ENCODE measurements at regions not wholly inside any gene's neighbourhood (a gene's known extent, or its start where the extent isn't known, plus 50 kb on each side); places are given as distances from the start of the nearest gene placed in this dataset.
"Not testable (repeated sequence)": the region's sequence is repeated elsewhere in the genome, so short reads cannot be mapped to it uniquely, and the experiment has no call there.

- intact Hi-C loops (cut with DNase I) = no loop called here
- DNase-seq = no peak
- ATAC-seq (ENCODE audit: poor library complexity) = no peak
These were observed 138.8 kb upstream of the ZBED5 start for GRCh38 chr11:10996678-10997077.

DNA sequence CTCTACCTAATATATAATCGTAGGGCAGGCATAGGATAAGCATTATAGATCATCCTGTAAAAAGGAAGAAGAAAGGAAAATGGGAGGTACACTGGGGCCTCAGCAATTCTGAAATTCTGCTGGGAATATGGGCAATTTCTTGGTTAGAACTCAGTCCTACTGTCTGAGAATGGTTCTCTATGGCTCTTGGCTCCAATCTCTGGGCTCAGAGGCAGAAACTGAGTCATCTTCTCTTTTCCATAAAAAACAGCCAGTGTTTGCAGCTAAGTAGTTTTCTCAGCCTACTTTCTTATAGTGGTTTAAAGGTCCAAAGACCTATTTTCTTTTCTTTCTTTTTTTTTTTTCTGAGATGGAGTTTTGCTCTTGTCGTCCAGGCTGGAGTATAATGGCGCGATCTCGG, 135.8 kb upstream of the ZBED5 start:
- intact Hi-C loops (cut with DNase I) = no loop called here
- DNase-seq = no peak
- ATAC-seq (ENCODE audit: poor library complexity) = no peak

DNA sequence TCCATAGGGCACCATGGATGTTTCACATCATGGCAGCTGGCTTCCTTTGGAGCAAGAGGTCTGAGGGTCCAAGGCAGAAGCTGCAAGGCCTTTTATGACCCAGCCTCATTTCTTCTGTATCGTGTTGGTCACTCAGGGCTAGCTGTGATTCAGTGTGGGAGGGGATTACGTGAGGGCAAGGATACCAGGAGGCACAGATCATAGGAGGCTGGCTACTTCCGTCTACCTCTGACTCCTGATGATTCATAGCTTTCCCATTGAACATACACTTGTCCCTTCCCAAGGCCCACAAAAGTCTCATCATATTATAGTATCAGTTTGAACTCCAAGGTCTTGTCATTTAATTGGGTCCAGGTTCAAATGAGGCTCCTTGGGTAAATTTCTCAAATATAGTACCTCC, 135.3 kb upstream of the ZBED5 start:
- no peak for ATAC-seq (ENCODE audit: poor library complexity)
- intact Hi-C loops (cut with DNase I) = no loop called here
- DNase-seq = no peak

- ATAC-seq (ENCODE audit: poor library complexity) = no peak
- DNase-seq = no peak
- intact Hi-C loops (cut with DNase I) = no loop called here
These were observed 133.5 kb upstream of the ZBED5 start for GRCh38 chr11:10991393-10991792.

- DNase-seq (no peak), ATAC-seq (ENCODE audit: poor library complexity) (no peak)
- intact Hi-C loops (cut with DNase I) = no loop called here
These were observed 132.9 kb upstream of the ZBED5 start for GRCh38 chr11:10990637-10991193.

- ATAC-seq (ENCODE audit: poor library complexity) = no peak
- intact Hi-C loops (cut with DNase I) = no loop called here
- no peak for DNase-seq
These were observed 132.3 kb upstream of the ZBED5 start for GRCh38 chr11:10990160-10990559.

- no peak for ATAC-seq (ENCODE audit: poor library complexity)
- intact Hi-C loops (cut with DNase I) = no loop called here
- no peak for DNase-seq
These were observed 128.2 kb upstream of the ZBED5 start for GRCh38 chr11:10986006-10986405.

- ATAC-seq (ENCODE audit: poor library complexity) = no peak
- no peak for DNase-seq
- intact Hi-C loops (cut with DNase I) = no loop called here
These were observed 126.9 kb upstream of the ZBED5 start for GRCh38 chr11:10984742-10985141.

DNA sequence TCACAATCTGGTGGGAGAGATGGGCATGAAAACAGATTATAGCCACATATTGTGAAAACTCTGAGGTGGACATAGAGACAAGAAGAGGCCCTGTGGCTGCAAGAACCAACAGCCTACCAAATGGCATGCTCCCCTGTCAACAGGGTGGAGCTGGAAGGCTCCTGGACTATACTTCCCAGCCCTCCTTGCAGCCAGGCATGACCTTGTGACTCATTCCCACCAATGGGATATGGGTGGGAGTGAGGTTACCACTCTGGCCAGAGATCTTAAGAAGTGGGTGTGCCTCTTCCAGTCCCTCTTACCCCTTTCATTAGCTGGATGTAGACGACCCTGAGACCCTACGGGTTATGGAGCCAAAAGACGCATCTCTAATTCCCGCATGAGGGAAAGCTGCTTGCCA, 126.4 kb upstream of the ZBED5 start:
- intact Hi-C loops (cut with DNase I) = no loop called here
- ATAC-seq (ENCODE audit: poor library complexity) = no peak

GRCh38 chr11:10982704-10983510, 125.1 kb upstream of the ZBED5 start:
- intact Hi-C loops (cut with DNase I) = no loop called here
- DNase-seq (no peak), ATAC-seq (ENCODE audit: poor library complexity) (no peak)

More for the DNA sequence above, 126.4 kb upstream of the ZBED5 start:
- DNase-seq = no peak

DNA sequence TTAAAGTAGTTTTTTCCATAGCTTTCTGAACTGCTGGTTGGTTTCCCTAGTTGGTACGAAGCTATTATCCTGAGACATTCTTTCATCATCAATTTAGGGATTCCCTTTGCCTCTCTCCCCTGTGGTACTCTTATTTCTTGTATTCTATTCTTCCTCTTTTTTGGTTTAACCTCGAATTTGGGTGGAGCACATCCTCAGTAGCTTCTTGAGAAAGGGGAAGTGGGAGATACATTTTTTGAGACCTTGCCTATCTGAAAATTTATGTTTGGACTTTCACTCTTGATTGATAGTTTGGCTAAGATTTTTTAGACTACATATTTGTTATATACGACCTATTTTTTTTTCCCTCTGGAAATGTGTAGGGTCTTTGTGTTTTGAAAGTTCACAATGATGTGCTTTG, 121.7 kb upstream of the ZBED5 start:
- intact Hi-C loops (cut with DNase I) = no loop called here
- DNase-seq (no peak), ATAC-seq (ENCODE audit: poor library complexity) (peak; percentile 43)

DNA sequence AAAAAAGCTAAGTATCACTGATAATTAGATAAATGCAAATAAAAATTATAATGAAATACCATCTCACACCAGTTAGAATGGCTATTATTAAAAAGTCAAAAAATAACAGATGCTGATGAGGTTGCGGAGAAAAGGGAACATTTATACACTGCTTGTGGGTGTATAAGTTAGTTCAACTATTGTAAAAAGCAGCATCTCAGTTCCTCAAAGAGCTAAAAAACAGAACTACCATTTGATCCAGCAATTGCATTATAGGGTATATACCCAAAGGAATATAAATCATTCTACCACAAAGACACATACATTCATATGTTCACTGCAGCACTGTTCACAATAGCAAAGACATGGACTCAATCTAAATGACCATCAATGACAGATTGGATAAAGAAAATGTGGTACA, 120.3 kb upstream of the ZBED5 start:
- ATAC-seq (ENCODE audit: poor library complexity) (no peak), DNase-seq (no peak)
- intact Hi-C loops (cut with DNase I) = no loop called here

- ATAC-seq (ENCODE audit: poor library complexity) (peak; percentile 73), DNase-seq (no peak)
- intact Hi-C loops (cut with DNase I) = no loop called here
These were observed 117.5 kb upstream of the ZBED5 start for GRCh38 chr11:10975287-10975721.

GRCh38 chr11:10973416-10973815, 115.6 kb upstream of the ZBED5 start:
- intact Hi-C loops (cut with DNase I) = no loop called here
- DNase-seq = no peak
- ATAC-seq (ENCODE audit: poor library complexity) = no peak

DNA sequence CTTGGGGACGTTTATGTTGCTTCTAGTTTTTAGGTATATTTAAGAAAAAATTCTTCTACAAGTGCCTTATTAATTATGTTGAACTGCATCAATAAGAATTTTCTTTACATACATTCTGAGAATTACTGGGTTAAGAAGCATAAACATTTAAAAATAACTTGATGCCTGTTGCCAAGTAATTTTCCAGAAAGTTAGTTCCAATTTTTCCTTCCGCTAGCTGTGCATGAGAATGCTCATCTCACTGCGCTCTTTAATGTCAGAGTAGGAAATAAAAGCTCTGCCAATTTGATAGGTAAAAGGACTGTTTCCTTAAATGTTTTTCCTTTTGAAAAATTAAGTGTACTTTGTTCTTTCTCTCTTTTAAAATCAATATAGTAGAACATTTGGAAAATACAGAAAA, 113.1 kb upstream of the ZBED5 start:
- intact Hi-C loops (cut with DNase I) = no loop called here
- ATAC-seq (ENCODE audit: poor library complexity) (no peak), DNase-seq (no peak)

- ATAC-seq (ENCODE audit: poor library complexity) (no peak), DNase-seq (no peak)
- intact Hi-C loops (cut with DNase I) = no loop called here
These were observed 111.5 kb upstream of the ZBED5 start for GRCh38 chr11:10969387-10969786.

GRCh38 chr11:10956884-10957283, 99.0 kb upstream of the ZBED5 start:
- not testable (repeated sequence) for DNase-seq

DNA sequence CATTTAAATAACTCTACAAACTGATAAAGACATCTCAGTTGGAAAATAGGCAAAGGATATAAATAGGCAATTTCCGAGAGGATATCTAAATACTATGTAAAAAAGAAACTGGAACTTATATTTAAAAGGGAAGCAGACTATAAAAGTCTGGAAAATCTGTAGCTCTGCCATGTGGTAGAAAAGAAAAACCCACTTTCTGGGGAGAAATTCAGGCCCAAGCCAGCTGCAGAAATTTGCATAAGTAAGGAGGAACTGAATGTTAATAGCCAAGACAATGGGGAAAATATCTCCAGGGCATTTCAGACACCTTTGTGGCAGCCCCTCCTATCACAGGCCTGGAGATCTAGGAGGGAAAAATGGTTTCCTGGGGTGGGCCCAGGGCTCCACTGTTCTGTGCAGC, 97.8 kb upstream of the ZBED5 start:
- DNase-seq (no peak), ATAC-seq (ENCODE audit: poor library complexity) (no peak)
- intact Hi-C loops (cut with DNase I) = no loop called here

More at GRCh38 chr11:10956884-10957283, 99.0 kb upstream of the ZBED5 start:
- intact Hi-C loops (cut with DNase I); ATAC-seq (ENCODE audit: poor library complexity): not testable (repeated sequence)

- intact Hi-C loops (cut with DNase I) = no loop called here
- ATAC-seq (ENCODE audit: poor library complexity) = no peak
- no peak for DNase-seq
These were observed 96.3 kb upstream of the ZBED5 start for GRCh38 chr11:10954184-10954583.

GRCh38 chr11:10952872-10953271, 95.0 kb upstream of the ZBED5 start:
- ATAC-seq (ENCODE audit: poor library complexity) (no peak), DNase-seq (no peak)
- intact Hi-C loops (cut with DNase I) = no loop called here

All from Right ventricle myocardium superior (tissue), 1 donor.